ENCODE measurements at regions not wholly inside any gene's neighbourhood (a gene's known extent, or its start where the extent isn't known, plus 50 kb on each side); places are given as distances from the start of the nearest gene placed in this dataset.

DNA sequence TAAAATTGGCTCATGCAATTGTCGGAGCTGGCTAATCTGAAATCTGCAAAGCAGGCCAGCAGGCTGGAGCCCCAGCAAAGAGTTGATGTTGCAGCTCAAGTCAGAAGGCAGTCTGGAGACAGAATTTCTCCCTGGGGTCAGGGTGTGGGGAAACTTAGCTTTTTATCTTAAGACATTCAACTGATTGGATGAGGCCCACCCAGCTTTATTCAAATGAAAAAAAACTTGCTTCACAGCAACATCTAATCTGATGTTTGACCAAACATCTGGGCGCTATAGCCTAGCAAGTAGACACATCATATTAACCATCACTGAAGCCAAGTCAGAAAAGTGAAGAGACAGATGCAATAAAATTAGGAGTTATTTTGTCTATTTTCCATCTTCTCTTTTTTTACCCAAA, 108.8 kb upstream of the CCDC28A start:
- no peak overlapping the region for H3K27ac ChIP-seq (ENCODE audit: low read depth, low read length)

More for the DNA sequence above, 108.8 kb upstream of the CCDC28A start:
- ATAC-seq (no peak), DNase-seq (ENCODE audit: low read depth, low spot score) (no peak)
- no peak overlapping the region for H2AFZ ChIP-seq (ENCODE audit: low read depth, low read length, poor library complexity, severe bottlenecking)
- H3K9me3 ChIP-seq (ENCODE audit: control insufficient read depth in 1 of 2, insufficient read depth in 1 of 2, low read depth in 1 of 2, low read length in 2 of 2) = no peaks in the 10 kb centered on the region
- H3K4me1 ChIP-seq (ENCODE audit: control insufficient read depth in 1 of 2, insufficient read depth in 2 of 2, low read length in 2 of 2) = peaks cover 7 to 9% of the 10 kb centered on the region in 2 experiments
- no peak overlapping the region for H3K9ac ChIP-seq (ENCODE audit: low read length)
- ChIA-PET RAD21 (ENCODE audit: low non-redundant PET in 1 of 2, low total read pairs in 2 of 2, uncharacterized antibody in 2 of 2, unreplicated experiment in 2 of 2) (no interaction called here), CTCF (interaction anchor here (0.8 to 1.0 kb wide), 2 partner anchors 10 to 24 kb away, joined by 3 read pairs; no protein-coding TSS in a partner anchor), POLR2A (interaction anchor here (0.9 kb wide), 1 partner anchor 8 kb away, joined by 3 read pairs; no protein-coding TSS in a partner anchor)
- intact Hi-C loops (cut with micrococcal nuclease) = no loop called here
- H4K20me1 ChIP-seq (ENCODE audit: insufficient read depth) = no peaks in the 10 kb centered on the region
- TF ChIP-seq SRF (IDR thresholded peaks at IDR 0.05; ENCODE audit: low read depth) (no peak), EZH2 (IDR thresholded peaks at IDR 0.05) (no peak), RAD21 (IDR thresholded peaks at IDR 0.05; ENCODE audit: low read depth) (no peak), SP1 (IDR thresholded peaks at IDR 0.05; ENCODE audit: low read depth) (no peak), POLR2A (IDR thresholded peaks at IDR 0.05; ENCODE audit: borderline replicate concordance, extremely low read depth, insufficient read depth, insufficient read length) (no peak), CEBPB (IDR thresholded peaks at IDR 0.05; ENCODE audit: low read depth) (no peak), SIN3A (IDR thresholded peaks at IDR 0.05; ENCODE audit: low read depth) (no peak)
- TF ChIP-seq, protein P1, sequence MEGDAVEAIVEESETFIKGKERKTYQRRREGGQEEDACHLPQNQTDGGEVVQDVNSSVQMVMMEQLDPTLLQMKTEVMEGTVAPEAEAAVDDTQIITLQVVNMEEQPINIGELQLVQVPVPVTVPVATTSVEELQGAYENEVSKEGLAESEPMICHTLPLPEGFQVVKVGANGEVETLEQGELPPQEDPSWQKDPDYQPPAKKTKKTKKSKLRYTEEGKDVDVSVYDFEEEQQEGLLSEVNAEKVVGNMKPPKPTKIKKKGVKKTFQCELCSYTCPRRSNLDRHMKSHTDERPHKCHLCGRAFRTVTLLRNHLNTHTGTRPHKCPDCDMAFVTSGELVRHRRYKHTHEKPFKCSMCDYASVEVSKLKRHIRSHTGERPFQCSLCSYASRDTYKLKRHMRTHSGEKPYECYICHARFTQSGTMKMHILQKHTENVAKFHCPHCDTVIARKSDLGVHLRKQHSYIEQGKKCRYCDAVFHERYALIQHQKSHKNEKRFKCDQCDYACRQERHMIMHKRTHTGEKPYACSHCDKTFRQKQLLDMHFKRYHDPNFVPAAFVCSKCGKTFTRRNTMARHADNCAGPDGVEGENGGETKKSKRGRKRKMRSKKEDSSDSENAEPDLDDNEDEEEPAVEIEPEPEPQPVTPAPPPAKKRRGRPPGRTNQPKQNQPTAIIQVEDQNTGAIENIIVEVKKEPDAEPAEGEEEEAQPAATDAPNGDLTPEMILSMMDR (IDR thresholded peaks at IDR 0.05 in 2 of 3, conservative IDR thresholded peaks at IDR 0.05 in 1 of 3; ENCODE audit: borderline replicate concordance in 1 of 3, insufficient read depth in 1 of 3, low read depth in 2 of 3, low read length in 2 of 3) = no peak
- TF ChIP-seq, protein P2, sequence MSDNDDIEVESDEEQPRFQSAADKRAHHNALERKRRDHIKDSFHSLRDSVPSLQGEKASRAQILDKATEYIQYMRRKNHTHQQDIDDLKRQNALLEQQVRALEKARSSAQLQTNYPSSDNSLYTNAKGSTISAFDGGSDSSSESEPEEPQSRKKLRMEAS (IDR thresholded peaks at IDR 0.05) = no peak
- TF ChIP-seq, protein P3, sequence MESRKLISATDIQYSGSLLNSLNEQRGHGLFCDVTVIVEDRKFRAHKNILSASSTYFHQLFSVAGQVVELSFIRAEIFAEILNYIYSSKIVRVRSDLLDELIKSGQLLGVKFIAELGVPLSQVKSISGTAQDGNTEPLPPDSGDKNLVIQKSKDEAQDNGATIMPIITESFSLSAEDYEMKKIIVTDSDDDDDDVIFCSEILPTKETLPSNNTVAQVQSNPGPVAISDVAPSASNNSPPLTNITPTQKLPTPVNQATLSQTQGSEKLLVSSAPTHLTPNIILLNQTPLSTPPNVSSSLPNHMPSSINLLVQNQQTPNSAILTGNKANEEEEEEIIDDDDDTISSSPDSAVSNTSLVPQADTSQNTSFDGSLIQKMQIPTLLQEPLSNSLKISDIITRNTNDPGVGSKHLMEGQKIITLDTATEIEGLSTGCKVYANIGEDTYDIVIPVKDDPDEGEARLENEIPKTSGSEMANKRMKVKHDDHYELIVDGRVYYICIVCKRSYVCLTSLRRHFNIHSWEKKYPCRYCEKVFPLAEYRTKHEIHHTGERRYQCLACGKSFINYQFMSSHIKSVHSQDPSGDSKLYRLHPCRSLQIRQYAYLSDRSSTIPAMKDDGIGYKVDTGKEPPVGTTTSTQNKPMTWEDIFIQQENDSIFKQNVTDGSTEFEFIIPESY (IDR thresholded peaks at IDR 0.05; ENCODE audit: extremely low read depth, insufficient replicate concordance, low read length) = no peak
- BruUV-seq (replicated peaks) = no TSS peak
- peaks cover 6% of the 10 kb centered on the region for H3K79me2 ChIP-seq (ENCODE audit: insufficient read depth, low read length)
- no peaks in the 10 kb centered on the region for H3K27me3 ChIP-seq (ENCODE audit: insufficient read depth, low read length)
- no peaks in the 10 kb centered on the region for H3K36me3 ChIP-seq (ENCODE audit: control insufficient read depth in 1 of 2, insufficient read depth in 2 of 2, low read length in 2 of 2)
- H3K4me2 ChIP-seq (ENCODE audit: low read length) = no peak overlapping the region
- H3K4me3 ChIP-seq (replicated peaks in 1 of 2; ENCODE audit: low read depth in 1 of 2, low read length in 2 of 2) = no peak overlapping the region
- H3K9me2 ChIP-seq (ENCODE audit: insufficient read depth) = no peaks in the 10 kb centered on the region
